NCI-H1105 treated with DMSO at 0.1 percent for 48 hours (cell line): ENCODE measurements at regions not wholly inside any gene's neighbourhood (a gene's known extent, or its start where the extent isn't known, plus 50 kb on each side); places are given as distances from the start of the nearest gene placed in this dataset.

ENCODE experiments used
- DNase-seq: peaks from one replicate; lab custom pipeline; 2025; lab: John Stamatoyannopoulos, UW

- DNase-seq = peak; percentile 53
These were observed 439.2 kb downstream of the SETBP1 start for GRCh38 chr18:45119876-45120275.

- no peak for DNase-seq
These were observed 440.5 kb downstream of the SETBP1 start for GRCh38 chr18:45121146-45121545.

- no peak for DNase-seq
These were observed 441.8 kb downstream of the SETBP1 start for GRCh38 chr18:45122506-45122905.

GRCh38 chr18:45127405-45127804 is 446.7 kb downstream of the SETBP1 start:
- no peak for DNase-seq

GRCh38 chr18:45133276-45133675 is 452.6 kb downstream of the SETBP1 start:
- DNase-seq = no peak

- DNase-seq = no peak
These were observed 455.8 kb downstream of the SETBP1 start for GRCh38 chr18:45136381-45137086.

- no peak for DNase-seq
These were observed 456.4 kb downstream of the SETBP1 start for GRCh38 chr18:45137087-45137419.

- no peak for DNase-seq
These were observed 458.8 kb downstream of the SETBP1 start for GRCh38 chr18:45139478-45139877.

GRCh38 chr18:45142868-45143267 is 462.2 kb downstream of the SETBP1 start:
- no peak for DNase-seq

GRCh38 chr18:45149712-45150111 is 465.6 kb upstream of the SLC14A2 start:
- DNase-seq = no peak

GRCh38 chr18:45151645-45152044 is 463.6 kb upstream of the SLC14A2 start:
- no peak for DNase-seq

- DNase-seq = no peak
These were observed 459.8 kb upstream of the SLC14A2 start for GRCh38 chr18:45155526-45155925.

GRCh38 chr18:45156946-45157345 is 458.3 kb upstream of the SLC14A2 start:
- no peak for DNase-seq

- no peak for DNase-seq
These were observed 457.7 kb upstream of the SLC14A2 start for GRCh38 chr18:45157576-45157975.

- DNase-seq = no peak
These were observed 453.4 kb upstream of the SLC14A2 start for GRCh38 chr18:45161850-45162249.

- no peak for DNase-seq
These were observed 451.4 kb upstream of the SLC14A2 start for GRCh38 chr18:45163871-45164270.

- DNase-seq = no peak
These were observed 450.7 kb upstream of the SLC14A2 start for GRCh38 chr18:45164551-45164950.

- no peak for DNase-seq
These were observed 450.0 kb upstream of the SLC14A2 start for GRCh38 chr18:45165176-45165713.

- DNase-seq = no peak
These were observed 449.4 kb upstream of the SLC14A2 start for GRCh38 chr18:45165871-45166270.

GRCh38 chr18:45166341-45166835 is 448.9 kb upstream of the SLC14A2 start:
- no peak for DNase-seq

GRCh38 chr18:45166836-45167551 is 448.3 kb upstream of the SLC14A2 start:
- DNase-seq = no peak

- no peak for DNase-seq
These were observed 447.5 kb upstream of the SLC14A2 start for GRCh38 chr18:45167631-45168280.
